ENCODE measurements at regions not wholly inside any gene's neighbourhood (a gene's known extent, or its start where the extent isn't known, plus 50 kb on each side); places are given as distances from the start of the nearest gene placed in this dataset.

- no peak for TF ChIP-seq EZH2 (IDR thresholded peaks at IDR 0.05; ENCODE audit: insufficient read depth, low read length)
- no peak for TF ChIP-seq CTCF (IDR thresholded peaks at IDR 0.05; ENCODE audit: insufficient read depth, low read depth, low read length)
Observed at GRCh38 chr6:146999766-147000165, 204.5 kb upstream of the STXBP5 start.
